H9 (cell line): ENCODE measurements at regions not wholly inside any gene's neighbourhood (a gene's known extent, or its start where the extent isn't known, plus 50 kb on each side); places are given as distances from the start of the nearest gene placed in this dataset.

ENCODE experiments used
- DNase-seq: peaks from one replicate; pipeline ENCODE4 v3.0.0-alpha.2; 2017
- H2AFZ ChIP-seq: one replicate; pipeline ENCODE4 v1.6.1; 2013; ENCODE audit warnings: mild to moderate bottlenecking, low read length, control low read depth, moderate library complexity
- H2AK5ac ChIP-seq: 2 replicates; pipeline ENCODE4 v1.6.1; 2013; ENCODE audit warnings: low read length, control low read depth, mixed read lengths; ENCODE audit not compliant: insufficient read length
- H2BK120ac ChIP-seq: one replicate; pipeline ENCODE4 v1.6.1; 2013; ENCODE audit warnings: low read depth, mild to moderate bottlenecking, low read length, control low read depth, inconsistent platforms; ENCODE audit not compliant: poor library complexity, severe bottlenecking
- H2BK12ac ChIP-seq: 2 replicates; pipeline ENCODE4 v1.6.1; 2013; ENCODE audit warnings: low read length, control low read depth, mixed read lengths, low read depth; ENCODE audit not compliant: insufficient read length
- H2BK15ac ChIP-seq: 2 replicates; pipeline ENCODE4 v1.6.1; 2013; ENCODE audit warnings: low read depth, low read length, control low read depth
- H2BK20ac ChIP-seq: one replicate; pipeline ENCODE4 v1.6.1; 2013; ENCODE audit warnings: low read depth, mild to moderate bottlenecking, low read length, control low read depth, inconsistent platforms; ENCODE audit not compliant: poor library complexity, severe bottlenecking
- H2BK5ac ChIP-seq: 2 replicates; pipeline ENCODE4 v1.6.1; 2013; ENCODE audit warnings: low read length, control low read depth, mixed read lengths; ENCODE audit not compliant: insufficient read length
- H3K14ac ChIP-seq: 2 replicates; pipeline ENCODE4 v1.6.1; 2013; ENCODE audit warnings: low read length, control low read depth; ENCODE audit not compliant: insufficient read depth
- H3K18ac ChIP-seq: 2 replicates; pipeline ENCODE4 v1.6.1; 2013; ENCODE audit warnings: low read depth, mild to moderate bottlenecking, mixed read lengths, low read length, control low read depth; ENCODE audit not compliant: insufficient read length
- H3K23ac ChIP-seq: 2 replicates; pipeline ENCODE4 v1.6.1; 2013; ENCODE audit warnings: low read length, control low read depth, mixed read lengths, low read depth; ENCODE audit not compliant: insufficient read length
- H3K23me2 ChIP-seq: 2 replicates; pipeline ENCODE4 v1.6.1; 2013; ENCODE audit warnings: low read depth, mild to moderate bottlenecking, mixed read lengths, low read length, control low read depth; ENCODE audit not compliant: insufficient read length, poor library complexity, severe bottlenecking
- H3K27ac ChIP-seq: 2 replicates; pipeline ENCODE4 v1.5.1; 2013; ENCODE audit warnings: low read length, control low read depth, mixed read lengths, low read depth; ENCODE audit not compliant: insufficient read length
- H3K27me3 ChIP-seq: 2 replicates; pipeline ENCODE4 v1.6.1; 2013; ENCODE audit warnings: low read length, control low read depth, inconsistent platforms; ENCODE audit not compliant: insufficient read depth
- H3K4ac ChIP-seq: 2 replicates; pipeline ENCODE4 v1.6.1; 2013; ENCODE audit warnings: low read depth, mild to moderate bottlenecking, control low read depth, inconsistent platforms, low read length, moderate library complexity
- H3K4me1 ChIP-seq: 2 replicates; pipeline ENCODE4 v1.6.1; 2013; ENCODE audit warnings: low read length, control low read depth, inconsistent platforms; ENCODE audit not compliant: insufficient read depth
- H3K4me2 ChIP-seq: 2 replicates; pipeline ENCODE4 v1.6.1; 2013; ENCODE audit warnings: low read length, control low read depth, mixed read lengths; ENCODE audit not compliant: insufficient read length, insufficient read depth
- H3K56ac ChIP-seq: 2 replicates; pipeline ENCODE4 v1.6.1; 2013; ENCODE audit warnings: low read depth, mild to moderate bottlenecking, mixed read lengths, low read length, control low read depth; ENCODE audit not compliant: insufficient read length
- H3K79me1 ChIP-seq: 2 replicates; pipeline ENCODE4 v1.6.1; 2013; ENCODE audit warnings: low read depth, mild to moderate bottlenecking, moderate library complexity, low read length, control low read depth, inconsistent platforms; ENCODE audit not compliant: insufficient read depth, poor library complexity, severe bottlenecking
- H3K79me2 ChIP-seq: 2 replicates; pipeline ENCODE4 v1.6.1; 2013; ENCODE audit warnings: low read length, control low read depth, inconsistent platforms; ENCODE audit not compliant: insufficient read depth
- H3K9ac ChIP-seq: 2 replicates; pipeline ENCODE4 v1.6.1; 2013; ENCODE audit warnings: low read length, control low read depth, mixed read lengths; ENCODE audit not compliant: insufficient read length; ENCODE audit errors: extremely low read depth
- H3K9me3 ChIP-seq: one replicate; pipeline ENCODE4 v1.6.1; 2013; ENCODE audit warnings: low read depth, low read length, inconsistent platforms; ENCODE audit not compliant: control insufficient read depth
- H3T11ph ChIP-seq: one replicate; pipeline ENCODE4 v1.6.1; 2013; ENCODE audit warnings: mild to moderate bottlenecking, low read length, control low read depth, inconsistent platforms
- H4K20me1 ChIP-seq: one replicate; pipeline ENCODE4 v1.6.1; 2013; ENCODE audit not compliant: control insufficient read depth, insufficient read length, insufficient read depth
- H4K5ac ChIP-seq: 2 replicates; pipeline ENCODE4 v1.6.1; 2013; ENCODE audit warnings: low read depth, mild to moderate bottlenecking, mixed read lengths, low read length, control low read depth; ENCODE audit not compliant: insufficient read length
- H4K8ac ChIP-seq: replicated peaks from 2 replicates; pipeline ENCODE4 v1.6.1; 2013; ENCODE audit warnings: low read length, control low read depth, mixed read lengths, low read depth; ENCODE audit not compliant: insufficient read length
- H4K91ac ChIP-seq: 2 replicates; pipeline ENCODE4 v1.6.1; 2013; ENCODE audit warnings: low read depth, mild to moderate bottlenecking, moderate library complexity, mixed read lengths, low read length, control low read depth; ENCODE audit not compliant: insufficient read length
- H3K27ac Mint-ChIP-seq, 3 experiments: 2 replicates in 2 of 3; 3 replicates in 1 of 3; pipeline ENCODE4 v1.8.0; 2020 to 2021; ENCODE audit warnings: mixed read lengths in 3 of 3, mild to moderate bottlenecking in 1 of 3, moderate library complexity in 1 of 3
- H3K27me3 Mint-ChIP-seq: 2 replicates; pipeline ENCODE4 v1.8.0; 2021; ENCODE audit warnings: low read depth, mild to moderate bottlenecking, moderate library complexity, mixed read lengths
- H3K36me3 Mint-ChIP-seq, 3 experiments: 2 replicates in 2 of 3; 3 replicates in 1 of 3; pipeline ENCODE4 v1.8.0; 2020 to 2021; ENCODE audit warnings: low read depth in 3 of 3, mixed read lengths in 3 of 3; ENCODE audit not compliant: insufficient read depth in 1 of 3
- H3K4me1 Mint-ChIP-seq, 2 experiments: 2 replicates each; pipeline ENCODE4 v1.8.0; 2020; ENCODE audit warnings: mixed read lengths in 2 of 2
- H3K4me3 Mint-ChIP-seq, 2 experiments: 2 replicates in 1 of 2; 3 replicates in 1 of 2; pipeline ENCODE4 v1.8.0; 2020 to 2021; ENCODE audit warnings: mild to moderate bottlenecking in 2 of 2, mixed read lengths in 2 of 2, moderate library complexity in 1 of 2
- H3K9me3 Mint-ChIP-seq, 2 experiments: 2 replicates in 1 of 2; 3 replicates in 1 of 2; pipeline ENCODE4 v1.8.0; 2020; ENCODE audit warnings: mild to moderate bottlenecking in 2 of 2, mixed read lengths in 2 of 2, moderate library complexity in 1 of 2
- WGBS: extraction: QIAGEN DNeasy Blood & Tissue Kit; methylation state at CpG from one replicate; pipeline ENCODE4 v1.1.7; 2013; ENCODE audit warnings: missing lambda C conversion rate, low lambda C conversion rate, mixed read lengths; ENCODE audit not compliant: insufficient read length; ENCODE audit errors: extremely low coverage; 5-methylcytosine and 5-hydroxymethylcytosine counted together
- TF ChIP-seq, protein P1 (sequence below): fragments of 200-600 bp; sonication (generic); conservative IDR thresholded peaks from 3 replicates; pipeline ENCODE4 v1.8.0; 2021; ENCODE audit warnings: antibody characterized with exemption, mild to moderate bottlenecking

DNA sequence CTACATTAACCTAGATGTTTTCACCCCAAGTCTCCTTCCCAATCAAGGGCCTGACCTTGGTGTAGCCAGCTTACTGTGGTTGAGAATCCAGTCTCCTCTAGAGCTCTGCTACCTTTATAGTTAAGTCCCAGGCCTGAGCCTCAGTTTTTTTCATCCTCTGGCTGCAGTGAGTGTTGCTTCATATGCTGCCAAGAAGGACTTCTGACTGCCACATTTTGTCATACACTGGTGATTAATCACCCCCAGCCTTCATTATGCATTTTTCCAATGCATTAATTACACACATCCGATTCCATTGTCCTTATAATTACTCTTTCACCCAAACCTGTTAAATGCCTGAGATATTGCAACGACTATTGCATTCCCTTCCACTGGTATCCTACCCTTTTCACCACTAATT, 66.3 kb upstream of the FGGY start:
- H3K27me3 Mint-ChIP-seq: peaks cover 1% of the 10 kb centered on the region; the same call in 1 of the 2 replicates

More for the DNA sequence above, 66.3 kb upstream of the FGGY start:
- no peak overlapping the region for H2BK15ac ChIP-seq
- H2AFZ ChIP-seq: no peak overlapping the region
- Mint-ChIP-seq H3K4me1 (no peaks in the 10 kb centered on the region), H3K36me3 (no peaks in the 10 kb centered on the region), H3K9me3 (no peaks in the 10 kb centered on the region), H3K4me3 (no peak overlapping the region), H3K27ac (no peak overlapping the region)
- H3T11ph ChIP-seq: no peak overlapping the region
- no peaks in the 10 kb centered on the region for H3K27me3 ChIP-seq
- no peaks in the 10 kb centered on the region for H3K23me2 ChIP-seq
- no peak overlapping the region for H3K18ac ChIP-seq
- H3K4ac ChIP-seq: no peak overlapping the region
- H4K20me1 ChIP-seq: no peaks in the 10 kb centered on the region
- no peak overlapping the region for H2BK5ac ChIP-seq
- no peak overlapping the region for H2BK12ac ChIP-seq
- no peak overlapping the region for H4K91ac ChIP-seq
- TF ChIP-seq, protein P1, sequence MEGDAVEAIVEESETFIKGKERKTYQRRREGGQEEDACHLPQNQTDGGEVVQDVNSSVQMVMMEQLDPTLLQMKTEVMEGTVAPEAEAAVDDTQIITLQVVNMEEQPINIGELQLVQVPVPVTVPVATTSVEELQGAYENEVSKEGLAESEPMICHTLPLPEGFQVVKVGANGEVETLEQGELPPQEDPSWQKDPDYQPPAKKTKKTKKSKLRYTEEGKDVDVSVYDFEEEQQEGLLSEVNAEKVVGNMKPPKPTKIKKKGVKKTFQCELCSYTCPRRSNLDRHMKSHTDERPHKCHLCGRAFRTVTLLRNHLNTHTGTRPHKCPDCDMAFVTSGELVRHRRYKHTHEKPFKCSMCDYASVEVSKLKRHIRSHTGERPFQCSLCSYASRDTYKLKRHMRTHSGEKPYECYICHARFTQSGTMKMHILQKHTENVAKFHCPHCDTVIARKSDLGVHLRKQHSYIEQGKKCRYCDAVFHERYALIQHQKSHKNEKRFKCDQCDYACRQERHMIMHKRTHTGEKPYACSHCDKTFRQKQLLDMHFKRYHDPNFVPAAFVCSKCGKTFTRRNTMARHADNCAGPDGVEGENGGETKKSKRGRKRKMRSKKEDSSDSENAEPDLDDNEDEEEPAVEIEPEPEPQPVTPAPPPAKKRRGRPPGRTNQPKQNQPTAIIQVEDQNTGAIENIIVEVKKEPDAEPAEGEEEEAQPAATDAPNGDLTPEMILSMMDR: no peak
- no peak overlapping the region for H3K56ac ChIP-seq
- H3K14ac ChIP-seq: no peak overlapping the region
- H3K27ac ChIP-seq: no peak overlapping the region
- DNase-seq: no peak
- no peaks in the 10 kb centered on the region for H3K4me1 ChIP-seq
- no peaks in the 10 kb centered on the region for H3K79me1 ChIP-seq
- no peak overlapping the region for H3K9ac ChIP-seq
- no peak overlapping the region for H3K4me2 ChIP-seq
- H4K8ac ChIP-seq: no peak overlapping the region
- no peak overlapping the region for H4K5ac ChIP-seq
- no peak overlapping the region for H3K23ac ChIP-seq
- H3K9me3 ChIP-seq: no peaks in the 10 kb centered on the region
- no peak overlapping the region for H2BK120ac ChIP-seq
- no peak overlapping the region for H2AK5ac ChIP-seq
- H2BK20ac ChIP-seq: no peak overlapping the region
- no CpG with 5 or more reads among the region's 2 CpGs for WGBS
- H3K79me2 ChIP-seq: no peaks in the 10 kb centered on the region
